ENCODE measurements at regions not wholly inside any gene's neighbourhood (a gene's known extent, or its start where the extent isn't known, plus 50 kb on each side); places are given as distances from the start of the nearest gene placed in this dataset.

GRCh38 chr9:106387965-106388364 is 475.0 kb upstream of the ZNF462 start:
- no peak for DNase-seq
- H3K9me3 Mint-ChIP-seq, result no peaks in the 10 kb centered on the region
- no peak overlapping the region for H3K4me3 Mint-ChIP-seq
- no peak overlapping the region for H3K27ac Mint-ChIP-seq
- no peaks in the 10 kb centered on the region for H3K27me3 Mint-ChIP-seq
- ATAC-seq, result no peak
- H3K4me1 Mint-ChIP-seq, result no peaks in the 10 kb centered on the region
- H3K36me3 Mint-ChIP-seq (ENCODE audit: low read depth), result no peaks in the 10 kb centered on the region

- Mint-ChIP-seq H3K36me3 (ENCODE audit: low read depth) (no peaks in the 10 kb centered on the region), H3K27me3 (no peaks in the 10 kb centered on the region), H3K9me3 (no peaks in the 10 kb centered on the region), H3K4me3 (no peak overlapping the region), H3K27ac (no peak overlapping the region), H3K4me1 (no peaks in the 10 kb centered on the region)
- ATAC-seq (no peak), DNase-seq (no peak)
These were observed 469.7 kb upstream of the ZNF462 start for GRCh38 chr9:106393226-106393625.

- Mint-ChIP-seq H3K9me3 (peaks cover 9% of the 10 kb centered on the region), H3K27me3 (peaks cover 1% of the 10 kb centered on the region), H3K4me1 (no peaks in the 10 kb centered on the region), H3K4me3 (no peak overlapping the region), H3K36me3 (ENCODE audit: low read depth) (no peaks in the 10 kb centered on the region), H3K27ac (no peak overlapping the region)
- ATAC-seq, result no peak
- no peak for DNase-seq
These were observed 462.8 kb upstream of the ZNF462 start for GRCh38 chr9:106400170-106400569.

GRCh38 chr9:106400950-106401349 is 462.0 kb upstream of the ZNF462 start:
- DNase-seq (no peak), ATAC-seq (no peak)
- Mint-ChIP-seq H3K27me3 (peaks cover 1% of the 10 kb centered on the region), H3K36me3 (ENCODE audit: low read depth) (no peaks in the 10 kb centered on the region), H3K9me3 (peaks cover 9% of the 10 kb centered on the region), H3K4me1 (no peaks in the 10 kb centered on the region), H3K27ac (no peak overlapping the region), H3K4me3 (no peak overlapping the region)

GRCh38 chr9:106403081-106403480 is 459.9 kb upstream of the ZNF462 start:
- ATAC-seq (no peak), DNase-seq (no peak)
- no peak overlapping the region for H3K4me3 Mint-ChIP-seq
- peaks cover 1% of the 10 kb centered on the region for H3K27me3 Mint-ChIP-seq
- peaks cover 14% of the 10 kb centered on the region for H3K9me3 Mint-ChIP-seq
- no peak overlapping the region for H3K27ac Mint-ChIP-seq
- H3K36me3 Mint-ChIP-seq (ENCODE audit: low read depth), result no peaks in the 10 kb centered on the region
- H3K4me1 Mint-ChIP-seq, result no peaks in the 10 kb centered on the region

GRCh38 chr9:106404137-106404536 is 458.8 kb upstream of the ZNF462 start:
- H3K27ac Mint-ChIP-seq, result no peak overlapping the region
- H3K36me3 Mint-ChIP-seq (ENCODE audit: low read depth), result no peaks in the 10 kb centered on the region
- no peaks in the 10 kb centered on the region for H3K4me1 Mint-ChIP-seq
- H3K27me3 Mint-ChIP-seq, result peaks cover 1% of the 10 kb centered on the region
- H3K9me3 Mint-ChIP-seq, result peaks cover 14% of the 10 kb centered on the region
- ATAC-seq (no peak), DNase-seq (no peak)
- H3K4me3 Mint-ChIP-seq, result no peak overlapping the region

- Mint-ChIP-seq H3K36me3 (ENCODE audit: low read depth) (no peaks in the 10 kb centered on the region), H3K4me3 (no peak overlapping the region), H3K27ac (no peak overlapping the region), H3K9me3 (peaks cover 5% of the 10 kb centered on the region), H3K27me3 (no peaks in the 10 kb centered on the region), H3K4me1 (no peaks in the 10 kb centered on the region)
- ATAC-seq (no peak), DNase-seq (no peak)
These were observed 457.0 kb upstream of the ZNF462 start for GRCh38 chr9:106405871-106406435.

- Mint-ChIP-seq H3K4me3 (no peak overlapping the region), H3K36me3 (ENCODE audit: low read depth) (no peaks in the 10 kb centered on the region), H3K27me3 (no peaks in the 10 kb centered on the region), H3K9me3 (peaks cover 11% of the 10 kb centered on the region), H3K27ac (no peak overlapping the region), H3K4me1 (no peaks in the 10 kb centered on the region)
- DNase-seq, result no peak
- no peak for ATAC-seq
These were observed 448.9 kb upstream of the ZNF462 start for GRCh38 chr9:106414042-106414441.

GRCh38 chr9:106417685-106418084 is 445.3 kb upstream of the ZNF462 start:
- no peaks in the 10 kb centered on the region for H3K36me3 Mint-ChIP-seq (ENCODE audit: low read depth)
- H3K27ac Mint-ChIP-seq, result no peak overlapping the region
- peaks cover 20% of the 10 kb centered on the region for H3K4me1 Mint-ChIP-seq
- ATAC-seq, result no peak
- no peak overlapping the region for H3K4me3 Mint-ChIP-seq
- H3K9me3 Mint-ChIP-seq, result peaks cover 7% of the 10 kb centered on the region
- peaks cover 3% of the 10 kb centered on the region for H3K27me3 Mint-ChIP-seq
- DNase-seq, result no peak

GRCh38 chr9:106419829-106420228 is 443.1 kb upstream of the ZNF462 start:
- peaks cover 20% of the 10 kb centered on the region for H3K4me1 Mint-ChIP-seq
- no peak for ATAC-seq
- H3K9me3 Mint-ChIP-seq, result peaks cover 5% of the 10 kb centered on the region
- H3K36me3 Mint-ChIP-seq (ENCODE audit: low read depth), result no peaks in the 10 kb centered on the region
- no peak overlapping the region for H3K27ac Mint-ChIP-seq
- no peak for DNase-seq
- no peak overlapping the region for H3K4me3 Mint-ChIP-seq
- peaks cover 3% of the 10 kb centered on the region for H3K27me3 Mint-ChIP-seq

GRCh38 chr9:106420511-106420944 is 442.4 kb upstream of the ZNF462 start:
- Mint-ChIP-seq H3K4me1 (peaks cover 20% of the 10 kb centered on the region), H3K4me3 (no peak overlapping the region), H3K36me3 (ENCODE audit: low read depth) (no peaks in the 10 kb centered on the region), H3K27me3 (peaks cover 3% of the 10 kb centered on the region), H3K27ac (no peak overlapping the region), H3K9me3 (peaks cover 5% of the 10 kb centered on the region)
- DNase-seq, result peak; percentile 3
- ATAC-seq, result peak; percentile 60

- ATAC-seq, result peak; percentile 44
- Mint-ChIP-seq H3K4me1 (peaks cover 20% of the 10 kb centered on the region), H3K27me3 (peaks cover 3% of the 10 kb centered on the region), H3K36me3 (ENCODE audit: low read depth) (no peaks in the 10 kb centered on the region), H3K4me3 (no peak overlapping the region), H3K9me3 (no peaks in the 10 kb centered on the region), H3K27ac (no peak overlapping the region)
- DNase-seq, result no peak
These were observed 441.2 kb upstream of the ZNF462 start for GRCh38 chr9:106421772-106422171.

- no peak for DNase-seq
- no peak overlapping the region for H3K4me3 Mint-ChIP-seq
- H3K36me3 Mint-ChIP-seq (ENCODE audit: low read depth), result no peaks in the 10 kb centered on the region
- peaks cover 3% of the 10 kb centered on the region for H3K27me3 Mint-ChIP-seq
- H3K27ac Mint-ChIP-seq, result no peak overlapping the region
- no peaks in the 10 kb centered on the region for H3K9me3 Mint-ChIP-seq
- no peak for ATAC-seq
- H3K4me1 Mint-ChIP-seq, result peaks cover 20% of the 10 kb centered on the region
These were observed 439.4 kb upstream of the ZNF462 start for GRCh38 chr9:106423575-106423974.

- Mint-ChIP-seq H3K9me3 (peaks cover 4% of the 10 kb centered on the region), H3K4me1 (no peaks in the 10 kb centered on the region), H3K27ac (no peak overlapping the region), H3K4me3 (no peak overlapping the region), H3K27me3 (no peaks in the 10 kb centered on the region), H3K36me3 (ENCODE audit: low read depth) (no peaks in the 10 kb centered on the region)
- ATAC-seq, result no peak
- DNase-seq, result no peak
These were observed 430.3 kb upstream of the ZNF462 start for GRCh38 chr9:106432631-106433030.

- Mint-ChIP-seq H3K4me3 (no peak overlapping the region), H3K36me3 (ENCODE audit: low read depth) (no peaks in the 10 kb centered on the region), H3K27me3 (no peaks in the 10 kb centered on the region), H3K27ac (no peak overlapping the region), H3K9me3 (peaks cover 18% of the 10 kb centered on the region), H3K4me1 (no peaks in the 10 kb centered on the region)
- DNase-seq (no peak), ATAC-seq (no peak)
These were observed 424.0 kb upstream of the ZNF462 start for GRCh38 chr9:106438928-106439327.

- Mint-ChIP-seq H3K27me3 (no peaks in the 10 kb centered on the region), H3K4me3 (no peak overlapping the region), H3K9me3 (peaks cover 14% of the 10 kb centered on the region), H3K36me3 (ENCODE audit: low read depth) (no peaks in the 10 kb centered on the region), H3K4me1 (no peaks in the 10 kb centered on the region), H3K27ac (no peak overlapping the region)
- ATAC-seq (no peak), DNase-seq (no peak)
These were observed 421.7 kb upstream of the ZNF462 start for GRCh38 chr9:106441283-106441682.

Data from activated naive CD8-positive, alpha-beta T cell treated with anti-CD3 and anti-CD28 coated beads, Interleukin-2, amount 50 U/mL, for 24 hours (primary cell).